Skeletal muscle cell (primary cell): ENCODE measurements at regions not wholly inside any gene's neighbourhood (a gene's known extent, or its start where the extent isn't known, plus 50 kb on each side); places are given as distances from the start of the nearest gene placed in this dataset.
"Not testable (repeated sequence)": the region's sequence is repeated elsewhere in the genome, so short reads cannot be mapped to it uniquely, and the experiment has no call there.

Experiments
- DNase-seq: peaks from one replicate; pipeline ENCODE4 v3.0.0-alpha.2; 2010; ENCODE audit warnings: low read depth
- H3K4me3 ChIP-seq: 2 replicates; pipeline ENCODE4 v1.5.1; 2011; ENCODE audit warnings: low read depth, mild to moderate bottlenecking, control low read depth, low read length, moderate library complexity

DNA sequence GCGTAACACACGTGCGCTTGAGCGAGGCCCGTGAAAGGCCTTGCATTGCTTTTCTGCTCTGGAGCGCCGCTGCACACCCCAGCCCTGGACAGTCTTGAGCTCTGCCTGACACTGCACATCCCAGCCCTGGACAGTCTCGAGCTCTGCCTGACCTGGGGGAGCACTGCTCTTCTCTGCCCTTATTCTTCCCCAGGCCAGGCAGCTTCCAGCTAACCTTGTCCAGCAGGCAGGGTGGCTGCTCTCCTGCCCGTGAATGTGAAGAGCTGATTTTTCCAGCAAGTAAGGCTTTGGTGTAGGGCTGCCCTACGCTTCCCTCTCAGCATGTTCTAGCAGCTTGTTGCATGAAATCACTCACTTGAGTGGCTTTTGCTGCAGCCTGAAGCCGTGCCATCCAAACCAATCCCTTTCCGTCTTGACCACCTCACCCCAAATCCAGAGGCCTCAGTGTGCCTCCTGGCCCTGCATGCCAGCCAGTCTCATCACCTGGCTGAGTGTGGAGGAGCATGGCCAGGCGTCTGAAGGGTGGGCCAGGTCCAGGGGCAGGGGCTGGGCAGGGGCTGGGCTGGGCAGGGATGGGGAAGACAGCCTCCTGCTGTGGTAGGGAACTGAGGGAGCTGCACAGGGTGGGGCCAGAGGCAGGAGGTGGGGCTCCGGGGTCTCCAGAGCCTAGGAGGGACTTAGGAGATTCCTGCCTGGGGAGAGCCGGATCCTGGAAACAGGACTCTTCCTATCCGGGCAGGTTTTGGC is 89.5 kb upstream of the B3GAT1 start:
- H3K4me3 ChIP-seq: no peak overlapping the region
- DNase-seq: no peak

DNA sequence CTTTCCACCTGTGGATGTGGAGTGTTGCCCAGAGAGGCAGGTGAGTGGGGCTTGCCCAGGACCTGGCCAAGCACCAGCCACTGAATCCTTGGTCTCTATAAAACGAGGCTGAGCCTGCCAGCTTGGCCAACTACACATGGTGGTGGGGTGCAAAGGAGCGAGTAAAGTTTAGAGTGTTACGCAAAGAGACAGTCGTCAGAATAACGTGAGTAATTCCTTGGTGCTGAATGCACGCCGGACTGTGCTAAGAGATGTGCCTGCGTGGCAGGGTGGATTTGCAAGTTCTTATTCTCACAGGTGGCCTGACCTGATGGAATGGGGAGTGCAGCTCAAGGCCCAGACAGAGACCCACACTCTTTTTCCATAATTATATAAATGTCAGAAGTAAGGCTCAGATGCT is 88.6 kb upstream of the B3GAT1 start:
- no peak overlapping the region for H3K4me3 ChIP-seq
- DNase-seq: no peak

DNA sequence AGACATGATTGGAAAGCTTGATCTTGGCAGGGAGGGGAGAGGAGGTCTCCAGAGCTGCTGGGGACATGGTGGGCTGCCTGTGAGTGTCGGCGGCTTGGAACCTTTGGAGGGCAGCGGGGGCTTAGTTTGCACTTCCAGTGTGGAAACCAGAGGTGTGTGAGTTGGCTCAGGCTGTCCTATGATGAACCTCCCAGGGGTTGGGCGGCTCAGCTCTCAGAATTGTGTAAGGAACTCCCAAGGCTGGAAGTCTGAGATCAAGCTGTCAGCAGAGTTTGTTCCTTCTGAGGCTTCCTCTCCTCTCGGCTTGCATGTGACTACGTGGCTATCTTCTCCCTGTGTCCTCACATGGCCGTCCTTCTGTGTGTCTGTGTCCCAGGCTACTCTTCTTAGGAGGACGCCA is 87.9 kb upstream of the B3GAT1 start:
- DNase-seq: no peak
- no peak overlapping the region for H3K4me3 ChIP-seq

DNA sequence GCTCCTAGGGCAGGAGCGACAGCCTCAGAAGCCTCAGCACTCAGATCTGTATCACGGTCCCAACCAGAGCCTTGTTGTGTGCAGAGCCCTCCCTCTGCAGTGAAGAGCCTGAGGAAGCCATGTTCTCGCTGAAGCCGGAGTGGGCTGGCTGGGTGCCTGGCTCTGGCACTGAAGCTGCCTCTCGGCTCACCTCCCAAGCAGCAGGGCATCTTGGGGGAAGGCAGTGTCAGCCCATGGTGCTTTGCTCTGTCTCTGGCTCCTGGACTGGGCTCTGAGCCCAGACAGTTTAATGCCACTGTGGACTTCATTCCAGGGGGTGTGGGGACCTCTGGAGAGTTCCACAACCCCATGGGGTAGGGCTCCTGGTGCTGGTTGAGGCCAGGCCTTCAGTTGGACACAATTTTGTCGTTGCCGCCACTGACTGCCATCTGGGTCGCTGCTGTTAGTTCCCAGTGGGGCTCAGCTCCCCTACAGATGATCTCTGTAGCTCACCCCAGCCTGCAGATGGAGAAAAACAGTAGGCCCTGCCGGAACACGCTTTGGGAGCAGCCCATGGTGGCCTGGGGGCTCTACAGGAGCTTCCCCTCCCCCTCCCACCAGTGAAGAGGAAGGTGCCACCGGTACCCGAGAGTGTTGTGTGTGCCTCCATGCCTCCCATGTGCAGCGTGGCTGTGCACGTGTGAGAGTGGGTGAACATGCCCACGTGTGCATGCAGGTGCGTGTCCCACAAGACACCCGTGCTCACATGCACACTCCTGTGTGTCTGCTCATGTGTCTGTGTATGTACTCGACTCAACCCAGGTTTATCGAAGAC is 86.5 kb upstream of the B3GAT1 start:
- DNase-seq: no peak
- no peak overlapping the region for H3K4me3 ChIP-seq

DNA sequence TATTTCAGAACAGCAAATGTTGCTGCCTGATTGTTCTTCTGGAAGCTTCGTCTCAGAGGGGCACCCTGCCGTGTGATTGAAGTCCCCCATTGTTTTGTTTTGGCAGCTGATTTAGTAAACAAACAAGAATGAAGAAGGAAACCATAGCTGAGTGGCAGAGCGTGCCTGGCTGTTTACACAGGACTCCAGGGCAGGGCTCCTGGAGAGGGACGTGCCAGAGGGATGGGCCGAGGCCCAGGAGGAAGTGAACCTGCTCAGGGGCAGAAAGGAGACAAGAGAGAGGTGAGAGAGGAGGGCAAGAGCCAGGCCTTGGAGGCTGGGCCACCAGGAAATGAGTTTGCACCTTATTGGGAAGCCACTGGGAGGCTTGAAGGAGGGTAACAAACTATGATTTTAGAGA is 85.5 kb upstream of the B3GAT1 start:
- H3K4me3 ChIP-seq: no peak overlapping the region
- DNase-seq: no peak

DNA sequence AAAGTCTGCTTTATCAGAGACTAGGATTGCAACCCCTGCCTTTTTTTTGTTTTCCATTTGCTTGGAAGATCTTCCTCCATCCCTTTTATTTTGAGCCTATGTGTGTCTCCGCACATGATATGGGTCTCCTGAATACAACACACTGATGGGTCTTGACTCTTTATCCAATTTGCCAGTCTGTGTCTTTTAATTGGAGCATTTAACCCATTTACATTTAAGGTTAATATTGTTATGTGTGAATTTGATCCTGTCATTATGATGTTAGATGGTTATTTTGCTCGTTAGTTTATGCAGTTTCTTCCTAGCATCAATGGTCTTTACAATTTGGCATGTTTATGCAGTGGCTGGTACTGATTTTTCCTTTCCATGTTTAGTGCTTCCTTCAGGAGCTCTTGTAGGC is 84.0 kb upstream of the B3GAT1 start:
- not testable (repeated sequence) for H3K4me3 ChIP-seq, DNase-seq

DNA sequence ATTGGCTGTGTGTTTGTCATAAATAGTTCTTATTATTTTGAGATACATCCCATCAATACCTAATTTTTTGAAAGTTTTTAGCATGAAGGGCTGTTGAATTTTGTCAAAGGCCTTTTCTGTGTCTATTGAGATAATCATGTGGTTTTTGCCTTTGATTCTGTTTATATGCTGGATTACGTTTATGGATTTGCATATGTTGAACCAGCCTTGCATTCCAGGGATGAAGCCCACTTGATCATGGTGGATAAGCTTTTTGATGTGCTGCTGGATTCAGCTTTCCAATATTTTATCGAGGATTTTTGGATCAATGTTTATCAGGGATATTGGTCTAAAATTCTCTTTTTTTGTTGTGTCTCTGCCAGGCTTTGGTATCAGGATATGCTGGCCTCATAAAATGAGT is 82.4 kb upstream of the B3GAT1 start:
- not testable (repeated sequence) for DNase-seq, H3K4me3 ChIP-seq

DNA sequence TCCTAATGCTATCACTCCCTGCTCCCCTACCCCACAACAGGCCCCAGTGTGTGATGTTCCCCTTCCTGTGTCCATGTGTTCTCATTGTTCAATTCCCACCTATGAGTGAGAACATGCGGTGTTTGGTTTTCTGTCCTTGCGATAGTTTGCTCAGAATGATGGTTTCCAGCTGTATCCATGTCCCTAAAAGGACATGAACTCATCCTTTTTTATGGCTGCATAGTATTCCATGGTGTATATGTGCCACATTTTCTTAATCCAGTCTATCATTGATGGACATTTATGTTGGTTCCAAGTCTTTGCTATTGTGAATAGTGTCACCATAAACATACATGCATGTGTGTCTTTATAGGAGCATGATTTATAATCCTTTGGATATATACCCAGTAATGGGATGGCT is 80.4 kb upstream of the B3GAT1 start:
- H3K4me3 ChIP-seq, DNase-seq: not testable (repeated sequence)

DNA sequence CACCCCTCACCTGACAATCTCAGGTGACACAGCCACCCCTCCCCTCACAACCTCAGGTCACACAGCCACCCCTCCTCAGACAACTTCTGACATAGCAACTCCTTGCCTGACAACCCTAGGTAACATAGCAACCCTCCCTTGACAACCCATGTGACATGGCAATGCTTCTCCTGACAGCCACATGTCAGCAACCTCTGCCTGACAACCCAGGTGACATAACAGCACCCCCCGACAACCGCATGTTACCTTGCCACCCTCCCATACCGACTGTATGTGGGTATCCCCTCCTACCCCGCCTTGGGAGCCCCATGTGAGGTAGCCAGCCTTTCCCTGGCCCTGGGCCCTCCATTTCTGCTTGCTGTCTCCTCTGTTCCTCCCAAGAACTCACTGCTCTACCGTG is 77.7 kb upstream of the B3GAT1 start:
- no peak overlapping the region for H3K4me3 ChIP-seq
- no peak for DNase-seq

DNA sequence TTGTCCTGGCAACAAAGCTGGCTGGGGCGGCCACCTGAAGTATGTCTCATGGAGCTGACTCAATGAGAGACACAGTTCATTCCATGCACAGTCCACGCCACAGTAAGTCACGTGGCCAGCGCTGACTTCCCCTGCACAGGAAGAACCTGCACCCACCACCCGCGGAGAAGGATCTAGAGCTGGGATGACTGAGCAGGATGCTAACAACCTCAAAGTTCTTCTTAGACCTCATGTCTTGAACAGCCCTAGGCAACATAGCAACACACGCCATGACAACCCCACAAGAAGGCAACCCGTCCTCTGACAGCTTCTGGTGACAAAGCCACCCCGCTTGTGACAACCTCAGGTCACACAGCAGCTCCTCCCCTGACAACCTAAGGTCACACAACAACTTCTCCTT is 76.9 kb upstream of the B3GAT1 start:
- no peak overlapping the region for H3K4me3 ChIP-seq
- DNase-seq: no peak

DNA sequence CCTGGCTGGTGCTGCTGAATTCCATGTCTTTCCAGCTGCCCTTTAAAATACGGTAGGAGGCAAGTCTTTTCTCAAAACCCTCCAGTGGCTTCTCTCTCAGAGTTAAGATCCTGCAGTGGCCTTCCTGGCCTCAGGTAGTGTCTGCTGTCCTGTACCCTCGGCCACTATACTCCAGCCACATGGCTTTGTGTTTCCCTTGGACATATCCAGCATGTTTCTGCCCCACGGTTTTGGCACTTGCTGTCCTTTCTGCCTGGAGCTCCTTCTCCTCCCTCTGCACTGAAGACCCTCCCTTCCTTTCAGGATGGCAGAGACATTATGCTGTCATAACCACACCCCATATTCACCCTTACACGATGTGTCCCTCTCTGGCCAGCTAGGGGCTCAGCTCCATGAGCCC is 76.5 kb upstream of the B3GAT1 start:
- no peak for DNase-seq
- no peak overlapping the region for H3K4me3 ChIP-seq

DNA sequence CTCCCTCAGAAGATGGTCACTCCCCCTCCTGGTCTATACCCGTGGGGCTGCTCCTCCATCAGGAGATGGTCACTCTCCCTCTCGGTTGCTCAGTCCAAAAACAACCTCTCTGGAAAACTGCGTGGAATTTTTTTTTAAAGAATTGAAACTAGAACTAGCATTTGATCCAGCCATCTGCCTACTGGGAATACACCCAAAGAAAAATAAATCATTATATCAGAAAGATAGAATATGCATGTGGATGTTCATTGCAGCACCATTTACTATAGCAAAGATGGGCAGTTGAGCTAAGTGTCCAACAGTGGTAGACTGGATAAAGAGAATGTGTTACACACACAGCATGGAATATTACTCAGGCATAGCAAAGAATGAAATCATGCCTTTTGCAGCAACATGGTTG is 75.7 kb upstream of the B3GAT1 start:
- no peak overlapping the region for H3K4me3 ChIP-seq
- DNase-seq: no peak

DNA sequence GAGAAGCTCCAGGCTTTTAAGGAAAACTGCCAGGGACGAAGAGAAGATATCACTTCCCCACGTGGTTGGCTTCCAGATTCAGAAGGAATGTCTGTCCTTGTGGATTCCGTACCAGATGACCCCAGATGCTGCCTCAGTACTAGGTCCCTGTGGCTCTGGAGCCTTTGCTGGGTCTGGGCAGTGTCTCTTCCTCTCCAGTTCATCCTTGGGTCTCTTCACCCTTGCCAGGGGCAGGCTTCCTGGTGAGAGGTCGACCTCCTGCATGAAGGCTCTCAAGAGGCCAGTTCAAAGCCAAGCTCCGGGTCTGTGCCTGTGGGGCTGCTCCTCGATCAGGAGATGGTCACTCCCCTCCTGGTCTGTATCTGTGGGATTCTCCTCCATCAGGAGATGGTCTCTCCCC is 74.7 kb upstream of the B3GAT1 start:
- DNase-seq: no peak

DNA sequence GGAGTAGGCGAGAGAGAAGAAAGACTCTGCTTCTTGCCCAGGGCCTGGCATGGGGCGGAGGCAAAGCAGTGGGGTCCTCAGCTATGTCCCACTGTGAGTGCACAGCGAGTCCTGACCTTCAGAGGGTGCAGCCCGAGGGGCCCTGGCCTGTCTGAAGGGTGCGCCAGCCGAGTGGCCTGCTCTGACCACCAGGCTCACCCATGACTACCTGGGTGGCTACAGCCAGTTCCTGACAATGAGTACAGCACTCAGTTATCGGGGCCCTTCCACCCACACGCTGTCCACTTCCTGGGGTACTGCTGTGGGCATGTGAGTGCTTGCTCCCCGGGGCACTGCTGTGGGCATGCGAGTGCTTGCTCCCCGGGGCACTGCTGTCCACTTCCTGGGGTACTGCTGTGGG is 74.1 kb upstream of the B3GAT1 start:
- DNase-seq: no peak

More for the DNA sequence above, 74.7 kb upstream of the B3GAT1 start:
- H3K4me3 ChIP-seq: no peak overlapping the region

DNA sequence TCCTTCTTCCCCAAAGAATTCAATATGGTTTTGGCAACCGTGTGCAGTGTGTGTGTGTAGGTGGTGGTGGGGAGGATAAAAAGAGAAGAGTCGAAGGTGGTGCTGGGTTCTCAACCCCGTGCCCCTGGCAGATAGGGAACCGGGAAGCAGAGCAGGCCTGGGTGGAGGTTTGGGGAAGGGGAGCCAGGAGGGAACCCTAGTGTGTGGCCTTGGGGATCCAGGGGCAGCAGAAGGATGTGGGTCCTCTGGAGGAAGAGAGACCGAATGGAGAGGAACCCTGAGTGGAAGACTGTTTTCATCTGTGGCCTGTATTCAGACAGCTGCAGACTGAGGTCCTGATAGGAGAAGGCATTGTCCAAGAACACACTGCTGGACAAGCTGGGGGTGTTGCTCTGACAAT is 73.3 kb upstream of the B3GAT1 start:
- no peak overlapping the region for H3K4me3 ChIP-seq
- no peak for DNase-seq

More for the DNA sequence above, 74.1 kb upstream of the B3GAT1 start:
- no peak overlapping the region for H3K4me3 ChIP-seq

DNA sequence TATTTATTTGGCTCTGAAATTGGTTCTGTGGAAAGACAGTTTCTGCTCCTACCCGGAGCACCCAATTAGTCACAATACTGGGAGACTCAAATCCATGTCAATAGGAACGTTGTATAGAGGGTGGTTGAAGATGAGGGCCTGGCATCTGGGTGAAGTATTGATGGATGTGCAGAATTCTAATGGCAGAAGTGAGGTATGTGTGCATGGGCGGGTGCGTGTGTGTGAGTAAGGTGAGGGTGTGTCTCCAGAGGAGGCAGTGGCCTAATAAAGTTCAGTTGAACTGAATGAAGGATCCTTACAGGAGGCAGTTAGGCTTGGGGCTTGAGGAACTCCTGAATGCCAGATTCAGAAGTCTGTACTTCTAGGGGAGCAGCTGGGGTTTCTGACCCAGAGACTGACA is 71.8 kb upstream of the B3GAT1 start:
- H3K4me3 ChIP-seq: no peak overlapping the region
- no peak for DNase-seq

DNA sequence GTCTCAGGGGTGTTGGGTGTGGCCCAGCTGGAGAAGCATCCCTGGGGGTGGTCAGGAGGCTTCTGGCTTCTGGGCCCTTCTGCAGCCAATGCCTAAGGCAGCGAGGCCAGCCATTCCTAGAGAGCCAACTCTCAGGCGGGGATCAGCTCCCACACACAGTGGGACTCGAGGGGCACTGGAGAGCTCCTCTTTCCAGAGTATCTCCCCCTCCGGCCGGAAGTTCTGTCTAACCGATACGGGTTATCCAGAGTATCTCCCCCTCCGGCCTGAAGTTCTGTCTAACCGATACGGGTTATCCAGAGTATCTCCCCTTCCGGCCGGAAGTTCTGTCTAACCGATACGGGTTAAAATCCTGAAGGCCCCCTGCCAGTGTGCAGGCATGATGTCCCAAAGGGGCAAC is 71.2 kb upstream of the B3GAT1 start:
- no peak overlapping the region for H3K4me3 ChIP-seq
- DNase-seq: no peak

DNA sequence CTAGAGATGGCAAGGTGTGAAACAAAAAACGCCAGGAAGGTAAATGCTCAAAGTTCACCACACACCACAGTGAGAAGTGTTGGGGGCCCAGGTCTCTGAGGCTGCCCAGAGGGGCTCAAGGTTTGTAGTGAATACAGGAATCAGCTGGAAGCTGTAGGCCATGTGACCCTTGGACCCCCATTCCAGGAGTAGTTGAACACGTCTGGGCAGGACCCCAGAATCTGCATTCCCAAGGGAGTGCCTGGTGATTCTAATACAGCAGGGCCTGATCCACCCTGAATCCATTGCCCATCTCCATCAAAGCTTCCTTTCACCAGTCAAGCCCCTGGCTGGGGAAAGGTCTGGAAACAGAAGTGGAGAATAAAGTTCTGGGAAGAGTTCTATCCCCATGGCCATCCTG is 70.8 kb upstream of the B3GAT1 start:
- no peak for DNase-seq
- no peak overlapping the region for H3K4me3 ChIP-seq

DNA sequence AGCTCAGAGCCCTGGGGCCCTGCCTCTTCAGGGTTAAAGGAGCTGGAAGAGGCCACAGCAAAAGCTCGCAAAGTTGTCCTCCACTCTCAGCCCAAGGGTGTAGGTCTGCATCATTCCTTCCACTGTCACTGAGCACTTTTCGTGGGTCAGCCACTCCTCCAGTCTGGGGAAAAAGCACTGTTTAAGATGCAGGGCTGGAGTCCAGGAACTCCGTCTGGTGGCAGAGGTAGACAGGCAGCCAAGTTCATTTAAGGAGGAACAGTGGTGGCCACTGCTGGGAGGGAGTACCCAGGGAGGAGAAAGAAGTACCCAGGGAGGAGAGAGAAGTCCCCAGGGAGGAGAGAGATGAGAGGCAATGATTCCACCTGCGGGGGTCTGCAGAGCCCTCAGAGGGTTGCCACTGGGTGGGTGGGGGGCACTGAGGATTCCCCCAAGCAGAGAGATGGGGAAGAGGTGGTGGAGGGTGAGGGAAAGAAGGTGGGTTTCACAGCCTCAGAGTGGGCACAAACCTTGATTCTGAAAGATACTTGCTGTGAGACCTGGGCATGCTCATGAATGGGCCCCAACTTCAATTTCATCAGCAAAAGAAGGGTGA is 70.0 kb upstream of the B3GAT1 start:
- DNase-seq: no peak
- H3K4me3 ChIP-seq: no peak overlapping the region

DNA sequence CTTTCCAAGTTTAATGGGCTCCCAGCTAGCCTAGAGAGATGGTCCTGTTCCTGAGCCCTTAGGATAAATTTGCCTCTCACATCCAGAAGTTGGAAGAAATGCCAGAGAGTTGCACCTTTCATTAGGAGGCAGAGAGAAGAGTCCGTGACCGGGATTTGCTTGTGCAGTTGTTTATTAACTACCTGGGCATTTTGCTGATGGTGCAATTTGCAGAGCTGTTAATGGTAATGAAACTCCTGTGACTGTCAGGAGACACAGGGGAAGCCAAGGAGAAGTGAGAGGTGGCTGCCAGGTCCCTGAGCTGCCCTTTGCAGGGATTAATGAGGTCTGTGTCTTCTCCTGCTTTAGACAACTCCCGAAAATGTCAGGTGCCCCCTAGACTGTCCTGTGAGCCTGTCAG is 69.1 kb upstream of the B3GAT1 start:
- no peak overlapping the region for H3K4me3 ChIP-seq
- no peak for DNase-seq
